HG03571 (cell line): ENCODE measurements at regions not wholly inside any gene's neighbourhood (a gene's known extent, or its start where the extent isn't known, plus 50 kb on each side); places are given as distances from the start of the nearest gene placed in this dataset.
"Not testable (repeated sequence)": the region's sequence is repeated elsewhere in the genome, so short reads cannot be mapped to it uniquely, and the experiment has no call there.

Experiments used
- ATAC-seq: cut with Tn5 transposase; IDR thresholded peaks from one replicate; pipeline ENCODE4 v1.9.1; 2021; ENCODE audit not compliant: unreplicated experiment

GRCh38 chr1:78240755-78241154, 195.0 kb downstream of the GIPC2 start:
- no peak for ATAC-seq

GRCh38 chr1:78247079-78247478, 201.3 kb downstream of the GIPC2 start:
- ATAC-seq = no peak

- ATAC-seq = no peak
Observed at GRCh38 chr1:78250201-78250600, 204.4 kb downstream of the GIPC2 start.

GRCh38 chr1:78254517-78254916, 208.8 kb downstream of the GIPC2 start:
- ATAC-seq = no peak

- no peak for ATAC-seq
Observed at GRCh38 chr1:78255383-78255782, 209.6 kb downstream of the GIPC2 start.

- ATAC-seq = no peak
Observed at GRCh38 chr1:78255846-78256245, 210.1 kb downstream of the GIPC2 start.

- ATAC-seq = no peak
Observed at GRCh38 chr1:78263459-78263858, 217.7 kb downstream of the GIPC2 start.

GRCh38 chr1:78263946-78264345, 218.2 kb downstream of the GIPC2 start:
- ATAC-seq = no peak

- ATAC-seq = no peak
Observed at GRCh38 chr1:78267513-78268218, 221.9 kb downstream of the GIPC2 start.

GRCh38 chr1:78269591-78269990, 221.2 kb upstream of the PTGFR start:
- ATAC-seq = no peak

GRCh38 chr1:78271423-78271822, 219.4 kb upstream of the PTGFR start:
- not testable (repeated sequence) for ATAC-seq

- no peak for ATAC-seq
Observed at GRCh38 chr1:78274814-78275213, 216.0 kb upstream of the PTGFR start.

GRCh38 chr1:78275456-78275855, 215.3 kb upstream of the PTGFR start:
- ATAC-seq = no peak

- ATAC-seq = no peak
Observed at GRCh38 chr1:78275906-78276685, 214.7 kb upstream of the PTGFR start.

GRCh38 chr1:78277253-78277652, 213.5 kb upstream of the PTGFR start:
- ATAC-seq = no peak

- ATAC-seq = no peak
Observed at GRCh38 chr1:78279051-78279450, 211.7 kb upstream of the PTGFR start.

- no peak for ATAC-seq
Observed at GRCh38 chr1:78280626-78281025, 210.1 kb upstream of the PTGFR start.

- no peak for ATAC-seq
Observed at GRCh38 chr1:78281580-78281979, 209.2 kb upstream of the PTGFR start.

GRCh38 chr1:78283691-78284090, 207.1 kb upstream of the PTGFR start:
- ATAC-seq = no peak

GRCh38 chr1:78284354-78284753, 206.4 kb upstream of the PTGFR start:
- ATAC-seq = no peak

- no peak for ATAC-seq
Observed at GRCh38 chr1:78286686-78287085, 204.1 kb upstream of the PTGFR start.

GRCh38 chr1:78289603-78290002, 201.2 kb upstream of the PTGFR start:
- ATAC-seq = no peak
